T-helper 2 cell treated with Interferon-gamma antibody and Interleukin-4, amounts not matched to agents 5 μg/mL and 100 μg/mL, for 36 hours (primary cell): ENCODE measurements at regions not wholly inside any gene's neighbourhood (a gene's known extent, or its start where the extent isn't known, plus 50 kb on each side); places are given as distances from the start of the nearest gene placed in this dataset.

Source experiments
- DNase-seq: peaks from one replicate; pipeline ENCODE4 v3.0.0; 2021; ENCODE audit warnings: low spot score
- H3K27ac Mint-ChIP-seq: one replicate; pipeline ENCODE4 v1.8.0; 2021; ENCODE audit warnings: mild to moderate bottlenecking, mixed read lengths
- H3K27me3 Mint-ChIP-seq: one replicate; pipeline ENCODE4 v1.8.0; 2021; ENCODE audit warnings: low read depth, mixed read lengths
- H3K36me3 Mint-ChIP-seq: one replicate; pipeline ENCODE4 v1.8.0; 2021; ENCODE audit warnings: low read depth, mixed read lengths
- H3K4me1 Mint-ChIP-seq: one replicate; pipeline ENCODE4 v1.8.0; 2021; ENCODE audit warnings: low read depth, mixed read lengths
- H3K4me3 Mint-ChIP-seq: one replicate; pipeline ENCODE4 v1.8.0; 2022; ENCODE audit warnings: mild to moderate bottlenecking, moderate library complexity, mixed read lengths
- H3K9me3 Mint-ChIP-seq: one replicate; pipeline ENCODE4 v1.8.0; 2021; ENCODE audit warnings: mixed read lengths

DNA sequence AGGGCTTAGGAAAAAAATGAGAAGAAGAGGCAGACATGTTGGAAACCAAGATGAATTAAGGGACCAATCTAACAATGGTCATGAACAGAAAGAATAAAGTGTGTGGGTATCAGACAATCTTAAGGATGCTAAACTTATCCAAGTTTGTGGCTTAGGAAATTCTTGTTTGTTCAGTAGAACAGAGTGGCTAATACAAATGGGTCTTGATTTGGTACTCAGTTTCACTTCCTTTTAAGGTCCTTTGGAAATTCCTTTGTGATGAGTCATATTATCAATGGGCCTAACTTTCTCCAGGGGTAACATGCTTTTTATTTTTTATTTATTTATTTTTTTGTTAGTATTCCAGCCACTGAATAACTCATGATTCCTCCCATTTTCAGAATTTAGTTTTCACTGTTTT is 1154.7 kb upstream of the FLRT2 start:
- H3K4me1 Mint-ChIP-seq = no peaks in the 10 kb centered on the region
- no peak overlapping the region for H3K4me3 Mint-ChIP-seq
- H3K9me3 Mint-ChIP-seq = peaks cover 51% of the 10 kb centered on the region
- no peaks in the 10 kb centered on the region for H3K27me3 Mint-ChIP-seq
- H3K36me3 Mint-ChIP-seq = no peaks in the 10 kb centered on the region
- DNase-seq = no peak
- H3K27ac Mint-ChIP-seq = no peak overlapping the region

DNA sequence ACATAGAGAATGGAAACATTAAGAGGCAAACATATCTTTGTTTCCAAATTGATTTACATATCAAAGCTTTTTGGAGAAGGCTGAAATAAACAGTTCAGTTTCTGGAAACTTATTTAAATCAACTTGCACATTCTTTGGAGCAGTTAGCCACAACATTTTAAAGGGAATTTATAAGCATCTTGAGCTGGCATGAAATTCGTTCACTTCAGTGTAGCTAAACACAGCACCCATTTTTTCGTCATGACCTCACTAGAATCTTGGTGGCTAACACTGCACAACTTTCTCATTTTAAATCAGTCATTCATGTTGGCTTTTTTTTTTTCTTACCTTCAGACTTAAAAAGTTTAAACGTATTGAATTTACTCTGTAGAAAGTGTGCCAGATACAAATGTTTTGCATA is 1139.9 kb upstream of the FLRT2 start:
- H3K27ac Mint-ChIP-seq = no peak overlapping the region
- peaks cover 45% of the 10 kb centered on the region for H3K9me3 Mint-ChIP-seq
- DNase-seq = no peak
- H3K4me3 Mint-ChIP-seq = no peak overlapping the region
- no peaks in the 10 kb centered on the region for H3K36me3 Mint-ChIP-seq
- no peaks in the 10 kb centered on the region for H3K4me1 Mint-ChIP-seq
- H3K27me3 Mint-ChIP-seq = no peaks in the 10 kb centered on the region

DNA sequence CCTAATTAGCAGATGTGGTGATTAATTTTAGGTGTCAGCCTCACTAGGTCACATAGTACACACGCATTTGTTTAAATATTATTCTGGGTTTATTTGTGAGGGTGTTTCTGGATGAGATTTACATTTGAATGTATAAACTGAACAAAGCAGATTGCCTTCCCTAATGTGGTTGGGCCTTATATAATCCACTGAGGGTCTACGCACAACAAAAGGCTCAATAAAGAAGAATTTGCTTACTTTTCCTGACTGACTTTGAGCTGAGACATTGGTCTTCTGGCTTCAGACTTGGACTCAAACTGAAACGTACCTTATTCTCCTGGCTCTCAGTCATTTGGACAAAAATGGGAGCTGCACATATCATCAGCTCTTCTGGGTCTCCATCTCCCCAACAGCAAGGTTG is 1132.3 kb upstream of the FLRT2 start:
- no peaks in the 10 kb centered on the region for H3K4me1 Mint-ChIP-seq
- no peak overlapping the region for H3K4me3 Mint-ChIP-seq
- DNase-seq = no peak
- H3K36me3 Mint-ChIP-seq = no peaks in the 10 kb centered on the region
- no peaks in the 10 kb centered on the region for H3K27me3 Mint-ChIP-seq
- peaks cover 41% of the 10 kb centered on the region for H3K9me3 Mint-ChIP-seq
- H3K27ac Mint-ChIP-seq = no peak overlapping the region

DNA sequence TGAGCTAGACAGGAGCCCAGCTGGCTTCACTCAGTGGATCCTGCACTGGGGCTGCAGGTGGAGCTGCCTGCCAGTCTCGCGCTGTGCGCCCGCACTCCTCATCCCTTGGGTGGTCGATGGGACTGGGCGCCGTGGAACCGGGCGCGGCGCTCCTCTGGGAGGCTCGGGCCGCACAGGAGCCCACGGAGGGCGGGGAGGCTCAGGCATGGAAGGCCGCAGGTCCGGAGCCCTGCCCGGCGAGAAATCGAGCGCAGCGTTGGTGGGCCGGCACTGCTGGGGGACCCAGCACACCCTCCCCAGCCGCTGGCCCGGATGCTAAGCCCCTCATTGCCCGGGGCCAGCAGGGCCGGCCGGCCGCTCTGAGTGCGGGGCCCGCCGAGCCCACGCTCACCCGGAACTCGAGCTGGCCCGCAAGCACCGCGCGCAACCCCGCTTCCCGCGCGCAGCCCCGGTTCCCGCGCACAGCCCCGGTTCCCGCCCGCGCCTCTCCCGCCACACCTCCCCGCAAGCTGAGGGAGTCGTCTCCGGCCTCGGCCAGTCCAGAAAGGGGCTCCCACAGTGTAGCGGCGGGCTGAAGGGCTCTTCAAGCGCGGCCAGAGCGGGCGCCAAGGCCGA is 1130.5 kb upstream of the FLRT2 start:
- H3K4me3 Mint-ChIP-seq = no peak overlapping the region
- peaks cover 39% of the 10 kb centered on the region for H3K9me3 Mint-ChIP-seq
- H3K4me1 Mint-ChIP-seq = no peaks in the 10 kb centered on the region
- H3K27ac Mint-ChIP-seq = no peak overlapping the region
- H3K36me3 Mint-ChIP-seq = no peaks in the 10 kb centered on the region
- DNase-seq = no peak
- H3K27me3 Mint-ChIP-seq = no peaks in the 10 kb centered on the region

DNA sequence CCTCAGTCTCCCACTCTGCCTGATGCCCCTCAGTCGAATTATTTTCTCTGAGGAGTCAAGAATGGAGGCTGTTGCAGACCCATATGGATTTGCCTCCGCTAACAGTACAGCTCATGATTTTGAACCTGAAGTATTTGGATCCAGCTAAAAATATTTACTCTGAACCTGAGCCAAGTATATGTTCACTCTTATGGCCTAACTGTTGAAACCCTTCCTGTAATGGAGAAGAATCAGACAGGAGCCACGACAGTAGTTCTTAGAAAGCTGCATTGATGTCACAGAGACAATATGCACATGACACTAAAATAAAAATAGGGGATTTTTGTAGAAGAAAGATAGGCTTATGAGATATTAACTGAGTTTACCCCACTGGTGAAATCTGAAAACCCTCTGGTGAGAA is 1128.3 kb upstream of the FLRT2 start:
- Mint-ChIP-seq H3K36me3 (no peaks in the 10 kb centered on the region), H3K4me1 (no peaks in the 10 kb centered on the region), H3K4me3 (no peak overlapping the region), H3K27me3 (no peaks in the 10 kb centered on the region), H3K27ac (no peak overlapping the region), H3K9me3 (peaks cover 36% of the 10 kb centered on the region)
- no peak for DNase-seq

DNA sequence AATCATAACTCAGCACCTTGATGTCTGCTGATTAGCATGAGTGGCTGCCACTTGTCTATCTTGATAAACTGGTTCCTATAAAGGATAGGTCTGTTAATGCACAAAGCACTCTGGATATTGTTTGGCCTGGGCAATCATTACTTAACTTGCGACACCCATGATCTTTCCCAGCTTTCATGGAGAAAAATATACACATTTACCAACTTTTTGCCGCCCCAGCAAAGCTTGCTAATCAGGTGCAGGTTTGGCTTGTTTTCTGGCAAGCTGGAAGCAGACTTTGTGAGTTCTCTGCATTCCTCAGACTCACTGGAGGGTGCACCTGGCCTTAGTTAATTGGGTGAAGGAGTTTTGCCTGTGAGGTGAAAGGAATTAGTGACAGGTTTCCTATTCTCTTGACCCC is 1126.4 kb upstream of the FLRT2 start:
- Mint-ChIP-seq H3K27me3 (no peaks in the 10 kb centered on the region), H3K9me3 (peaks cover 32% of the 10 kb centered on the region), H3K4me1 (no peaks in the 10 kb centered on the region), H3K4me3 (no peak overlapping the region), H3K36me3 (no peaks in the 10 kb centered on the region), H3K27ac (no peak overlapping the region)
- no peak for DNase-seq

DNA sequence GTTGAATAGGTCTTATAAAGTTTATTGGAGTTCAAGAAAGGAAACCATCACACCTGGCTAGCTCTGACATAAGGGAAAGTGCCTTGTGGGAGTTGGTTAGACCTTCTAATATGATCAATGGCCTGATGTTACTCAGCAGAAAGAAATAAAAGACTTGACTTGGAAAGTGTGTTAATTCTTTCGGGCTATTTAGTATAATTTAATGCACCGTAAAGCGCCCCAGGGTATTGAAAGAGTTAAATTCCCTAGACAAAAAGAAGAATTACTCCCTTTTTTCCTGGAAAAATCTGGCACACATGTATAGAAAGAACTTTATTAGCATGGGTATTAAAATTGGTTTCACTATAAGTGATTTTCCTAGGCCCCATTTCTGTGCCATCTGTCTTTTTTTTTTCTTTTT is 1125.7 kb upstream of the FLRT2 start:
- Mint-ChIP-seq H3K27ac (no peak overlapping the region), H3K36me3 (no peaks in the 10 kb centered on the region), H3K4me1 (no peaks in the 10 kb centered on the region), H3K4me3 (no peak overlapping the region), H3K27me3 (no peaks in the 10 kb centered on the region), H3K9me3 (peaks cover 34% of the 10 kb centered on the region)
- DNase-seq = no peak

DNA sequence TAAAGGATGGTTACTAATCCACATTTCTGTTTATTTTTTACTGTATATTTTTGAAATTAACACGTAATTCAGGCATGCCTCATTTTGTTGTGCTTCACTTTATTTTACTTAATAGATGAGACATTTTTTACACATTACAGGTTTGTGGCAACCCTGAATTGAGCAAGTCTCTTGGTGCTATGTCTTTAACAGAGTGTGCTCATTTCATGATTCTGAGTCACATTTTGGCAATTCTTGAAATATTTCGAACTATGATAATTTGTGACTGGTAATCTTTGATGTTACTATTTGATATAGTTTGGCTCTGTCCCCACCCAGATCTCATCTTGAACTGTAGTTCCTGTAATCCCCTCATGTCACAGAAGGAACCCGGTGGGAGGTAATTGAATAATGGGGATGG is 1120.5 kb upstream of the FLRT2 start:
- Mint-ChIP-seq H3K4me1 (no peaks in the 10 kb centered on the region), H3K4me3 (no peak overlapping the region), H3K36me3 (no peaks in the 10 kb centered on the region), H3K9me3 (peaks cover 51% of the 10 kb centered on the region), H3K27ac (no peak overlapping the region), H3K27me3 (no peaks in the 10 kb centered on the region)
- no peak for DNase-seq

DNA sequence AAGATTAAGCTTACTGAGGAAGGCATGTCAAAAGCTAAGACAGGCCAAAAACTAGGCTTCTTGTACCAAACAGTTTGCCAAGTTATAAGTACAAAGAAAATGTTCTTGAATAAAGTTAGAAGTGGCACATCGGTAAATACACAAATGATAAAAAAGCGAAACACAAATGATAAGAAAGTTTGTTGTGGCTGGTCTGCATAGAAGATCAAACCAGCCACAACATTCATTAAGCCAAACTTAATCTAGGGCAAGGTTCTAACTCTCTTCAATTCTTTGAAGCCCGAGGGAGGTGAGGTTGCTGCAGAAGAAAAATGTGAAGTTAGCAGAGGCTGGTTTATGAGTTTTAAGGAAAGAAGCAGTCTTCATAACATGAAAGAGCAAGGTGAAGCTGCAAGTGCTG is 1119.6 kb upstream of the FLRT2 start:
- Mint-ChIP-seq H3K27me3 (no peaks in the 10 kb centered on the region), H3K27ac (no peak overlapping the region), H3K36me3 (no peaks in the 10 kb centered on the region), H3K4me1 (no peaks in the 10 kb centered on the region), H3K9me3 (peaks cover 46% of the 10 kb centered on the region), H3K4me3 (no peak overlapping the region)
- no peak for DNase-seq

DNA sequence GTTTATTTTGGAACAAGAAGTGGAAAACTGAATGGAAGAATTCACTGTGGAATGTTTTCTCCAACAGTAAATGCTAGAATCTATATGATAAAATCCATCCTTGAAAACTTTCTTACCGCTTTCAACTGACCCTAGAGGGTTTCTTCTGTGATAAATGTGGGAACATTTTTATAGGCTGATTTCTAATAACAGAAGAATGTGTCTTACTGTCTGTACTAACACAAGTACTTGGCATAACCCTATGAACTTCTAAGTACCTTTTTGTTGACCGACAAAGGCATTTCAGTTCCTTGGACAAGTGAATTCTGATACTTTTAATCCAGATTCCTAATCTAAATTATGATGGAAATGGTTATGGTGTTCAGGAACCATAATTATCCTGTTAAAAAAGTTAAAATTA is 1109.7 kb upstream of the FLRT2 start:
- peaks cover 53% of the 10 kb centered on the region for H3K9me3 Mint-ChIP-seq
- H3K4me3 Mint-ChIP-seq = no peak overlapping the region
- H3K4me1 Mint-ChIP-seq = no peaks in the 10 kb centered on the region
- H3K27me3 Mint-ChIP-seq = no peaks in the 10 kb centered on the region
- no peak overlapping the region for H3K27ac Mint-ChIP-seq
- no peaks in the 10 kb centered on the region for H3K36me3 Mint-ChIP-seq
- DNase-seq = no peak

DNA sequence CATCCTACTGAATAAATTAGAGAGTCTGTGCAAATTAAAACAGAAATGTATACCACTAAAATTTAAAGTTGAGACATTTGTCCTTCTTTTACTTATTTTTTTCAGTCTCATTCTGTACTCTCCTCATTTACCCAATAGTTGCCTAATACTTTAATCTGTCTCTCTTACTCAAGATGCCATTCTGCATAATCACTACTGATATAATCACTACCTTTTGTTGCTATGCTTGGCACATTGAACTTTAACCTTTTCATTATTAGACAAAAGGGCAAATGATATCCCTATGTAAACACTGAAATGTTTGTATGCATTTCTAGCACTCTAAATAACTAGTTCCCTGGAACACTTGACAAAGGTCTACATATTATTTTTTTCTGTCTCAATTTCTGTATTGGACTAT is 1108.3 kb upstream of the FLRT2 start:
- H3K4me3 Mint-ChIP-seq = no peak overlapping the region
- H3K27ac Mint-ChIP-seq = no peak overlapping the region
- DNase-seq = no peak
- H3K9me3 Mint-ChIP-seq = peaks cover 43% of the 10 kb centered on the region
- H3K27me3 Mint-ChIP-seq = no peaks in the 10 kb centered on the region
- no peaks in the 10 kb centered on the region for H3K4me1 Mint-ChIP-seq
- no peaks in the 10 kb centered on the region for H3K36me3 Mint-ChIP-seq

DNA sequence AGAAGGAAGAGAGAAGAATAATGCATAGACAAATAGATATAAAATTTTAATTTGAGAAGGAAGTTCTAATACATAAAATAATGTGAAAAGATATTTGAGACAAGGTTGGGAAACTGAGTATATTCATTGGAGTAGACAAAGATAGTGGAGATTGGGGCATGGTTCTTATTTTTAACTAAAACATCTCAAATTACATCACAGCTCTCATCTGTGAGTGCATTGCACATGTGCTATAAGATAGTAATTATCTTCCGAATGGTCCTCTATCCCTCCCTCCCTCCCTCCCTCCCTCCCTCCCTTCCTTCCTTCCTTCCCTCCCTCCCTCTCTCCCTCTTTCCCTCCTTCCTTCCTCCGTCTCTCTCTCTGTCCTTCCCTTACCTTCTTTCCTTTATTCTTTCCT is 1104.0 kb upstream of the FLRT2 start:
- no peak overlapping the region for H3K4me3 Mint-ChIP-seq

DNA sequence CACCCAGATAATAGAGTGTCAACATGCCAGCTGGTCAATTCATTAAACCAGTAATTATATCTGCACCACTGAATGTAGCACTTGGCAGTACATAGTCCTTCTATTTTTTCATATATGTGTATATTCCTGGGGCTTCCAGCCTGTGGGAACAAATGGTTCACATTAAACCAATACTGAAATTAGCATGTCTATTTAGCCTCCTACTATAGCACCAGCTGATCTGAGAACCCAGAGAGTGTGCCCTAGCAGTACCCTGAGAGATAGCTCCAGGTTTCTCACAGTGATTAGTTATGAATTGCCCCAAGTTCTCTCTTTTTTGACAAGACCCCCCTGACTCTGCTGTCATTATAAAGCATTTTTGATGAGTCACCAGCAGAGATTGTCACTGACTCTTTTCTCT is 1097.3 kb upstream of the FLRT2 start:
- Mint-ChIP-seq H3K27ac (no peak overlapping the region), H3K36me3 (no peaks in the 10 kb centered on the region), H3K4me3 (no peak overlapping the region), H3K4me1 (no peaks in the 10 kb centered on the region), H3K9me3 (peaks cover 32% of the 10 kb centered on the region), H3K27me3 (no peaks in the 10 kb centered on the region)
- no peak for DNase-seq

More for the DNA sequence above, 1104.0 kb upstream of the FLRT2 start:
- Mint-ChIP-seq H3K27ac (no peak overlapping the region), H3K9me3 (peaks cover 21% of the 10 kb centered on the region), H3K36me3 (no peaks in the 10 kb centered on the region), H3K4me1 (no peaks in the 10 kb centered on the region), H3K27me3 (no peaks in the 10 kb centered on the region)
- no peak for DNase-seq

DNA sequence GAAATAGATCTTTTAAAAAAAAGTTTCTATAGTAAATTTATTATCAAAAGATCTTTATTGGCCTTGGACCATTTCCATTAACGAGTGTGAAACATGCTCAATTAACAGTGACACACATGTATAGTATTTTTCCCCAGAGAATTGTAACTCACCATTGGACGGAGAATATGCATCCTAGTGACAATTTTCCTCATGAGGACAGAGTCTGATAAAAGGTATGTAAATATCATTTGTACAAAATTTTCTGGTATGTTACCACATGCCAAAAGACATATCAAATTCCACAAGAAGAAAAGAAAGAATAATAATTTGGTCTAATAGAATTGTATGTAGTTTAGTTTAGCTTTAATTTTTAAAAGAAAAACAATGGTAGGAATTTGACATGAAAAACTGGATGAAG is 1096.0 kb upstream of the FLRT2 start:
- DNase-seq = no peak
- H3K27ac Mint-ChIP-seq = no peak overlapping the region
- H3K4me3 Mint-ChIP-seq = no peak overlapping the region
- H3K4me1 Mint-ChIP-seq = no peaks in the 10 kb centered on the region
- H3K27me3 Mint-ChIP-seq = no peaks in the 10 kb centered on the region
- H3K9me3 Mint-ChIP-seq = peaks cover 32% of the 10 kb centered on the region
- H3K36me3 Mint-ChIP-seq = no peaks in the 10 kb centered on the region

DNA sequence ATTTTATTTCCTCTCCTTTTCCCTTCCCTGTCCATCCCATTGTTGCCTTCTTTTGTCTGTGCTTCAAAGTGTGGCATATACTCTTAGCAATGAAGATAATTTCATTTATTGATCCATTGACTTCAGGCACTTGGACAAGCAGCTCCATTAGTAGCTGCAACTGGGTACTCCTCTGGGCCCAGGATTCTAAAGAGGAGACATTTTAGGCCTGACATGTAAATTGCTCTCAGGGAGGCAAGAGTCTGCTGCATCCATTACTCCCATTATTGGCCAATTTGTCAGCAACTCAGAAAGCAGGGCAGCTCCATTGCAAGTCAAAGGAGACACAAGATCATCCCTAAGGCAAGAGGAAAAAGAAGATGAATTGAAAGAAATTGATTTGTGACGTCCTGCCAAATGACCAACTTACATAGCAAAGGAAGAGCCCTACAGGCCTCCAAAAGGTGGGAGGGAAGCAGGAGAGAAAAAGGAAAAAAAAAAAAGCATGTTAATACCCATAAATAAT is 1094.1 kb upstream of the FLRT2 start:
- no peaks in the 10 kb centered on the region for H3K36me3 Mint-ChIP-seq
- no peak overlapping the region for H3K4me3 Mint-ChIP-seq
- H3K4me1 Mint-ChIP-seq = no peaks in the 10 kb centered on the region
- peaks cover 32% of the 10 kb centered on the region for H3K9me3 Mint-ChIP-seq
- no peak for DNase-seq
- no peaks in the 10 kb centered on the region for H3K27me3 Mint-ChIP-seq
- H3K27ac Mint-ChIP-seq = no peak overlapping the region
